Left ventricle myocardium inferior (tissue), 1 donor: ENCODE measurements at regions not wholly inside any gene's neighbourhood (a gene's known extent, or its start where the extent isn't known, plus 50 kb on each side); places are given as distances from the start of the nearest gene placed in this dataset.

Source experiments
- DNase-seq: peaks from one replicate; pipeline ENCODE4 v3.0.0-alpha.2; 2020
- H3K27ac ChIP-seq: fragments of 200-600 bp; replicated peaks from 2 replicates; pipeline ENCODE4 v1.8.0; 2021
- H3K27me3 ChIP-seq: fragments of 200-600 bp; 2 replicates; pipeline ENCODE4 v1.8.0; 2021; ENCODE audit warnings: low read depth
- H3K36me3 ChIP-seq: fragments of 200-600 bp; 2 replicates; pipeline ENCODE4 v1.8.0; 2021
- H3K4me1 ChIP-seq: fragments of 200-600 bp; 2 replicates; pipeline ENCODE4 v1.8.0; 2021
- H3K4me3 ChIP-seq: fragments of 200-600 bp; 2 replicates; pipeline ENCODE4 v1.8.0; 2021; ENCODE audit warnings: mild to moderate bottlenecking, moderate library complexity
- H3K9me3 ChIP-seq: fragments of 200-600 bp; replicated peaks from 2 replicates; pipeline ENCODE4 v1.8.0; 2021
- CTCF ChIP-seq: fragments of 200-600 bp; IDR thresholded peaks from 2 replicates; pipeline ENCODE4 v1.8.0; 2021; ENCODE audit warnings: antibody characterized with exemption, mild to moderate bottlenecking, borderline replicate concordance
- intact Hi-C: fragments of 100-400 bp; cut with micrococcal nuclease; formaldehyde crosslinking; loops from one replicate; pipeline ENCODE4 v1.11.0; 2022
- donor health status: DM: no; HTN: yes; CAD: no; lungs with severe emphysema.

GRCh38 chr12:88953029-88953586, 372.8 kb upstream of the KITLG start:
- no peak for DNase-seq
- intact Hi-C loops: no loop called here

GRCh38 chr12:88952562-88952942, 372.3 kb upstream of the KITLG start:
- Histone ChIP-seq H3K4me1 (peaks cover 2% of the 10 kb centered on the region), H3K27me3 (no peaks in the 10 kb centered on the region), H3K36me3 (no peaks in the 10 kb centered on the region), H3K9me3 (no peaks in the 10 kb centered on the region), H3K4me3 (no peak overlapping the region), H3K27ac (no peak overlapping the region)
- no peak for TF ChIP-seq CTCF
- DNase-seq: no peak
- intact Hi-C loops: no loop called here

More at GRCh38 chr12:88953029-88953586, 372.8 kb upstream of the KITLG start:
- no peaks in the 10 kb centered on the region for H3K27me3 ChIP-seq
- H3K9me3 ChIP-seq: no peaks in the 10 kb centered on the region
- no peak for TF ChIP-seq CTCF
- H3K36me3 ChIP-seq: no peaks in the 10 kb centered on the region
- H3K4me3 ChIP-seq: no peak overlapping the region
- H3K27ac ChIP-seq: no peak overlapping the region
- no peaks in the 10 kb centered on the region for H3K4me1 ChIP-seq

- intact Hi-C loops: no loop called here
- no peak for DNase-seq
- no peak overlapping the region for H3K27ac ChIP-seq
- no peak for TF ChIP-seq CTCF
- H3K36me3 ChIP-seq: no peaks in the 10 kb centered on the region
- no peaks in the 10 kb centered on the region for H3K9me3 ChIP-seq
- H3K4me3 ChIP-seq: no peak overlapping the region
- no peaks in the 10 kb centered on the region for H3K27me3 ChIP-seq
- peaks cover 7% of the 10 kb centered on the region for H3K4me1 ChIP-seq
Measured at GRCh38 chr12:88951860-88952561, 371.7 kb upstream of the KITLG start.

- Histone ChIP-seq H3K36me3 (no peaks in the 10 kb centered on the region), H3K4me1 (peaks cover 15% of the 10 kb centered on the region), H3K9me3 (no peaks in the 10 kb centered on the region), H3K27me3 (no peaks in the 10 kb centered on the region), H3K27ac (no peak overlapping the region), H3K4me3 (no peak overlapping the region)
- no peak for TF ChIP-seq CTCF
- no peak for DNase-seq
- intact Hi-C loops: no loop called here
Measured at GRCh38 chr12:88951177-88951576, 370.9 kb upstream of the KITLG start.

GRCh38 chr12:88947486-88948043, 367.3 kb upstream of the KITLG start:
- Histone ChIP-seq H3K27ac (peak overlapping the region; percentile 72), H3K4me3 (no peak overlapping the region), H3K9me3 (no peaks in the 10 kb centered on the region), H3K36me3 (no peaks in the 10 kb centered on the region), H3K27me3 (no peaks in the 10 kb centered on the region), H3K4me1 (peaks cover 32% of the 10 kb centered on the region)
- no peak for TF ChIP-seq CTCF
- intact Hi-C loops: no loop called here
- DNase-seq: no peak
